C4-2B (cell line): ENCODE measurements at regions not wholly inside any gene's neighbourhood (a gene's known extent, or its start where the extent isn't known, plus 50 kb on each side); places are given as distances from the start of the nearest gene placed in this dataset.

Source experiments
- ZFX ChIP-seq: fragments of 450-650 bp; IDR thresholded peaks from 2 replicates; pipeline ENCODE4 v1.6.1; 2017
- TF ChIP-seq, protein P1 (sequence below): fragments of 450-650 bp; conservative IDR thresholded peaks from 2 replicates; pipeline ENCODE4 v1.5.1; 2017; ENCODE audit warnings: mild to moderate bottlenecking

DNA sequence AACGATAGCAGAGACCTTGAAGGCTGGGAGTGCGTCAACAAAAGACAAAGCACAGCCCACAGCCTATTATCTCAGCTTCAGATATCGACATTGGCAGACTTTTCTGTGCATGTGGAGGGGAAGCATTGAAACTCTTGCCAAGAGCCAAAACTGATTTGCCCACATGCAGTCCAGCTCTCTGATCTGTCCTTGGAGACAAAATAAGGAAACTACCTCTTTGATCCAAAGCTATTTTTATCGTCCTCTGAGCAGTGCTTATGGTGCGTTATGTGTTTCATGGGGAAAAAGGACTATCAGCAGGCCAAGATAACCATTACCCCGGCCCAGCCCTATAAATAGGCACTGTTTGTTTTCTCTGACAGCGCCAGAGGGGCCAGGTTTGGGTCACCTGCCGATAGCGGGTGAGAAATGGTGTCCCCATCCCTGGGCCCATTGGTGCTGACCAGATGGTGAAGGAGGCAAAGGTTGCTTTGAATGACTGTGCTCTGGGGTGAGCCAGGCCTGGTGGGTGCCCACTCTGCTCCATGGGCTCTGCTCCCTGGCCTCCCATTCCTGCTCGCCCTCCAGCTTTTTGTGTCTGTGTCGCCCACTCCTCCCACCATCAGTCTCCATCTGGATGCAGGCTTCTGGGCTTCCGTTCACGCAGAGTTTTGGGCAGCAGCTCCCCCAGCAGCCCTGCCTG lies 176.1 kb upstream of the HS6ST1 start:
- TF ChIP-seq, protein P1, sequence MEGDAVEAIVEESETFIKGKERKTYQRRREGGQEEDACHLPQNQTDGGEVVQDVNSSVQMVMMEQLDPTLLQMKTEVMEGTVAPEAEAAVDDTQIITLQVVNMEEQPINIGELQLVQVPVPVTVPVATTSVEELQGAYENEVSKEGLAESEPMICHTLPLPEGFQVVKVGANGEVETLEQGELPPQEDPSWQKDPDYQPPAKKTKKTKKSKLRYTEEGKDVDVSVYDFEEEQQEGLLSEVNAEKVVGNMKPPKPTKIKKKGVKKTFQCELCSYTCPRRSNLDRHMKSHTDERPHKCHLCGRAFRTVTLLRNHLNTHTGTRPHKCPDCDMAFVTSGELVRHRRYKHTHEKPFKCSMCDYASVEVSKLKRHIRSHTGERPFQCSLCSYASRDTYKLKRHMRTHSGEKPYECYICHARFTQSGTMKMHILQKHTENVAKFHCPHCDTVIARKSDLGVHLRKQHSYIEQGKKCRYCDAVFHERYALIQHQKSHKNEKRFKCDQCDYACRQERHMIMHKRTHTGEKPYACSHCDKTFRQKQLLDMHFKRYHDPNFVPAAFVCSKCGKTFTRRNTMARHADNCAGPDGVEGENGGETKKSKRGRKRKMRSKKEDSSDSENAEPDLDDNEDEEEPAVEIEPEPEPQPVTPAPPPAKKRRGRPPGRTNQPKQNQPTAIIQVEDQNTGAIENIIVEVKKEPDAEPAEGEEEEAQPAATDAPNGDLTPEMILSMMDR = no peak
- TF ChIP-seq ZFX = no peak
